G401 (cell line): ENCODE measurements at regions not wholly inside any gene's neighbourhood (a gene's known extent, or its start where the extent isn't known, plus 50 kb on each side); places are given as distances from the start of the nearest gene placed in this dataset.

Experiments
- DNase-seq: peaks from one replicate; pipeline ENCODE4 v3.0.0-alpha.2; 2015; ENCODE audit warnings: low spot score
- in situ Hi-C: cut with HindIII; loops from 2 replicates; pipeline ENCODE4 v1.10.0; 2016; ENCODE audit warnings: low sequenced_read_pairs, mixed read lengths

DNA sequence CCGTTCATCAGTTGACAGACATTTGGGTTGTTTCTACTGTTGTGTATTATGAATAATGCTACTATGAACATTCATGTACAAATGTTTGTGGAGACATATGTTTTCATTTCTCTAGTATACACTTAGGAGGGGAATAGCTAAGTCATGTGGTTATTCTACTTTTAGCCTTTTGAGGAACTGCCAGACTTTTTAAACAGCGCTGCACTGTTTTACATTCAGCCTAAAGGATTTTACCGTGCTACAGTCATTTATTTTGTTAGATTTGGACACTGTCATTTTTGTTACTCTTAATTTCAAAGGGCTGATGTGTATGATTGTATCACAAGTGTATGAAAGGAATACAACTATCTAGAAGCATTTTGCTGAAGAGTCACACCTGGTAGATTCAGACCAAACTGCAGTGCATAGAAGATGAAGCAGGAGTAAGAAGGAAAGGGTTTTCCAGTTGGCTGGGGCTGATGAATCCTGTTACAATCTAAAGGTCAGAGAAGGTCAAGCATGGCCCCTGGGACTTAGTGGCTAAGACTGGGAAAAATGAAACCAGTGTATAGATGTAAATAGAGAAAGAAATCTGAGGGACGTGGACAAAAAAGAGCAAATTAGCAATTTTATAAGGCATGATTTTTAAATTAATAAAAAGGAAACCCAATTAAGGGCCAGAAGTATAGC lies 509.7 kb downstream of the PSAT1 start:
- in situ Hi-C loops: no loop called here

GRCh38 chr9:78807286-78807685 lies 510.4 kb downstream of the PSAT1 start:
- in situ Hi-C loops: no loop called here
- no peak for DNase-seq

More for the DNA sequence above, 509.7 kb downstream of the PSAT1 start:
- DNase-seq: no peak

GRCh38 chr9:78808048-78808447 lies 511.1 kb downstream of the PSAT1 start:
- in situ Hi-C loops: no loop called here
- DNase-seq: no peak

- DNase-seq: peak; percentile 18
- in situ Hi-C loops: no loop called here
Measured at GRCh38 chr9:78811622-78812276, 514.8 kb downstream of the PSAT1 start.

DNA sequence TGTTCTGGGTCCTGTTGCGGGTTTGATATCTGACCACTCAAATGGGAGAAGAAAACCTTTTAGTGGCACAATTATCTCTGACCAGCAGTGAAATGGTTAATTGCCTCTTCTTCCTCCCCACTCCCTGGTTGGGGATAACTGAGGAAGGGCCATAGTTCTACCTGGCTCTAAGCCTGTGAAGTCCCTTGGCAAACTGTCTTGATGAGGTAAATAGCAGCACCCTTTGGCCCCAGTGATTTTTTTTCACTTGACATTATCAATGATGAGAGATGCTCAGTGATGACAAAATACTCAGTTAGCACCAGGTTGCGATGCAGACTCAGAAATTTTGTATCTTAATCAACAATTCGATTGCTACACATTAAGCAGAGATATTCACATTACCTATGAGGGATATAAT lies 515.7 kb downstream of the PSAT1 start:
- in situ Hi-C loops: no loop called here
- no peak for DNase-seq

DNA sequence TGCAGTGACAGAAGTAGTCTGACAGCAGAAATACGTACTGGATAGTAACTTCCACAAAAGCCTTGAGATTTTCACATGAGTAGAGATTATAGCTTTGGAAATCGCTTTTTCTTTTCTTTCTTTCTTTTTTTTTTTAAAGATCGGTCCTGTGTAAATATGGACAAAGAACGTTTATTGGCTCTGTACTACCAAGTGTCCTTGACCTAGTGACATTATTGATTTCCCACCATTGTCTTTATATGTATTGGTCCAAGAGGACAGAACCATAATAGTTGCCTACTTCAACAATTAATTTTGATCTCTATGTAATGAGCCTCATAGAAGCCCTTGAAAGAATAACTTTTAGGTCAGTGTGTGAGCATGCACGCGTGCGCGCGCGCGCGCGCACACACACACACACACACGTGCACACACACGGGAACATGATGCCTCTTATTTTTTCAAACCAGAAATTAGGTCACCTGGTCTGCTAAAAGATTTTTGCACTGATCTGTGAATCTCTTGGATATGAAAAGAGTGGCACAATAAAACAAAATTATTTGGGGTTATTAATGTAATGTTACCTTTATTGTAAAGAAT lies 516.8 kb downstream of the PSAT1 start:
- in situ Hi-C loops: no loop called here

DNA sequence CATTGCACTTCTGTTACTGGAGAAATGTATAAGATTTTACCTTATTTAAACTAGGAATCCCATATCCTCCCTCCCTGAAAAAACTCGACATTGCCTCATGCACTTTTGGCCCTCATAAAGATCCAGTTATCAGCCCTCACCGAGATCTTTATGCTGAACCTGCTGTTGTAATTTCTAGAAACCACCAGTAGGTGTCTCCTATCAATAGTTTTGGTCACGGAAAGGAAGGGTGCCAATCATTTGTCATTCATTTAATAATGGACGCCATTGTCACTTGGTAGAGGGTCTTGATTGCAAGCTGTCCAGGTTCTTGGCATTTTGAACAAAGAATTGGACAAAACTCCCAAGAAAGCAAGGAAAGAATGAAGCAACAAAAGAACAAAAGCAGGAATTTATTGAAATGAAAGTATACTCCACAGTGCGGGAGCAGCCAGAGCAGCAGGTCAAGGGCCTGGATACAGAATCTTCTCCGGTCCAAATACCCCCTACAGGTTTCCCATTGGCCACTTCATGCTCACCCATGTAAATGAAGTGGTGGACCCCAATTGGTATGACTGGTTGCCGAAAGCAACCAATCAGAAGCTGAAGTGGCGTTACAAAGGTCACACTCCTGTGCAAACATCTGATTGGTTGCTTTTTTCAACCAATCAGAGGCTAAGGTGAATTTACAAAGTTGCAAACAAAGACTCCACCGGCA lies 524.3 kb downstream of the PSAT1 start:
- in situ Hi-C loops: no loop called here
- peak; percentile 23 for DNase-seq

More for the DNA sequence above, 516.8 kb downstream of the PSAT1 start:
- DNase-seq: no peak

DNA sequence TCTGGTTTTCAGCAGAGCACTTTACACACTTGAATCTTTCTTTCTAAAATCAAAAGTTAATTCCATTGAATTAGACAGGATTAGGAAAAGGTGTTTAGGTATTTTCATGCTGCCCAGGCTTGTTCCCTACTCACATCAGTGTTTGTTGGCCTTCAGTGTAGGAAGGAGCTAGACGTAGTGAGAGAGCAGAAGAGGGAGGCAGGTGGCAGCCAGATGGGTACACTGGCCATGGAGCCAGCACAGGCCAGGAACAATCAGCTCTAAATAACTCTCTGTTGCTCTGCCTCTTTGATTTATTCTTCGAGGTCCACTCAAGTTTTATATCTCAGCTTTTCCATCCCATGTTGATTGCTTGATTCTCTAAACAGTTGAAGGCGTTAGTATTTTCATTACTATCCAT lies 529.6 kb downstream of the PSAT1 start:
- in situ Hi-C loops: no loop called here

GRCh38 chr9:78828521-78828920 lies 531.6 kb downstream of the PSAT1 start:
- in situ Hi-C loops: no loop called here
- peak; percentile 92 for DNase-seq

More for the DNA sequence above, 529.6 kb downstream of the PSAT1 start:
- DNase-seq: peak; percentile 88

DNA sequence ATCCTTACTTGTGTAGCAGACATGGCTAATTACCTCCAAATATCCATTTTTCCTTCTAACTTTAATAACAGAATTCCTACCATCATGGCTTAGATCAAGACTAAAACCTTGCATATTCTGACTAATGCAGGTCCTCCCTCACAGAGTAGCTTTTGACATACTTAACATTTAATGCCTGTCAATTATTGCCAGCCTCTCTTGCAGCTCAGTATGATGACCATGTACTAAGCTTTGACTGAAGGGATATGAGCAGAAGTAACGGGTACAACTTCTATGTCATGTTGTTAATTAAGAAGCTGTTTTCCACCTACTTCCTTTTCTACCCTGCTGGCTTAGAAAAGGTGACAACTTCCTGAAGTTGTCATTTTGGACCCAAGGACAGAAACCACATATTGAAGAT lies 533.4 kb downstream of the PSAT1 start:
- no peak for DNase-seq
- in situ Hi-C loops: no loop called here

DNA sequence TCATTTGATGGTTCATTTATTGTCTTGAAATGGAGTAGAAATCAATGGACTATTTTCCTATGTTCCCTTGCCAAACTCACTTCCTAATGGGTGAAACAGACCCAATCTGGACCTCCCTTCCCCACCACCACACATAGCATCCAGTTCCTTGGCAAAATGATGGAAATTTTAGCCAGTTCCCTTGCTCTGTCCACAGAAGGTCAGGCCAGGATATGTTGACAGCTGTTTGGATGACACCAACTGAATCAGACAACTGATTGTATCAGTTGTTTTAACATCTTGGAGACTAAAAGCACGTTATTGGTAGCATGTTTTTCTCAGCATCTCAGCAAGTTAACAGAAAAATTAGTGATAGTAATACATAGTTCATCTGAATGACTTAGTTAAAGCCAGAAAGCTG lies 534.8 kb downstream of the PSAT1 start:
- no peak for DNase-seq
- in situ Hi-C loops: no loop called here

GRCh38 chr9:78835928-78836450 lies 539.1 kb downstream of the PSAT1 start:
- no peak for DNase-seq
- in situ Hi-C loops: no loop called here

- in situ Hi-C loops: no loop called here
- DNase-seq: no peak
Measured at GRCh38 chr9:78839252-78839651, 542.3 kb downstream of the PSAT1 start.

- no peak for DNase-seq
- in situ Hi-C loops: no loop called here
Measured at GRCh38 chr9:78848061-78848460, 551.1 kb downstream of the PSAT1 start.

GRCh38 chr9:78856144-78856543 lies 559.2 kb downstream of the PSAT1 start:
- no peak for DNase-seq
- in situ Hi-C loops: no loop called here

DNA sequence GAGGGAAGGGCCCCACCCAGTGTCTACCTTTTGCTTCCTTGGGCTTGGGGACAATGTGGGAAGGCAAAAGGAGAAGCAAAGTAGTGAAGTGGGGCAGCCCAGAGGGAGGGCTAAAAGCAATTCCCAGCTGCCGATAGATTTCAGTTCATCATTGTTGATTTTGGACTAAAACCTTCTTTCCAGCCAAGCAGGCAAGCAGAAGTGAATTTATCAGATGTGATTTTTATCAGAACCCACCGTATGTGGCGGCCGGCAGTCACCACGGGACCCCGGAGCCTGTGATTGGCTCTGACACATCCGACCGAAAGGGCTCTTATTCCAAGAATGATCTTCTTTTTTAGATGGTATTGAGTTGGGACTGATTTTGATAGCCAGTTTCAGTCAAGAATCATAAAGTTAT lies 559.9 kb downstream of the PSAT1 start:
- in situ Hi-C loops: no loop called here
- DNase-seq: no peak

GRCh38 chr9:78857373-78858225 lies 560.7 kb downstream of the PSAT1 start:
- in situ Hi-C loops: no loop called here
- DNase-seq: peak; percentile 10

DNA sequence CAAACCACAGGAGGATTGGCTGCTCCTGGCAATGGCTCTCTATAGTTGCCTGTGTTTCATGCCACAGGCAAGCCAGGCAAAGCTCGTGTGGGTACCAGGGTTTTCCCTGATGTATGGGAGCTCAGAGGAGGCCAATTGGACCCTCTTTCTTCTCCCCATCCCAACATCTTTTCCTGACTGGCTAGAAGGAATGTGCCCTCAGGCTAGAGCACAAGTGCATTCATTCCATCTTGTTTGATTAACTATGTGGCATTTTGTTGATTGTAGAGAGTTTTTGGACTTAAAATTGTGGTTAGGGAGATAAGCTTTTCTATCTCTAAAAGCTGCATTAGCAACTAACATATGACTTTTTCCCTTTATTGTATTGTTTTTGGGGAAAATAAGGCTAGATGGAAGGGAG lies 561.3 kb downstream of the PSAT1 start:
- DNase-seq: no peak
- in situ Hi-C loops: no loop called here
